Stimulated activated CD8-positive, alpha-beta memory T cell treated with anti-CD3 and anti-CD28 coated beads, Interleukin-7, amount 100 ng/mL, for 24 hours (primary cell): ENCODE measurements at regions not wholly inside any gene's neighbourhood (a gene's known extent, or its start where the extent isn't known, plus 50 kb on each side); places are given as distances from the start of the nearest gene placed in this dataset.

Experiments
- DNase-seq: peaks from one replicate; pipeline ENCODE4 v3.0.0-alpha.2; 2020; ENCODE audit warnings: low read depth

- DNase-seq = no peak
Measured at GRCh38 chr12:75722714-75723200, 211.3 kb upstream of the KRR1 start.

GRCh38 chr12:75721796-75722195, 210.4 kb upstream of the KRR1 start:
- DNase-seq = no peak

- DNase-seq = no peak
Measured at GRCh38 chr12:75720812-75721641, 209.6 kb upstream of the KRR1 start.

- DNase-seq = no peak
Measured at GRCh38 chr12:75717902-75718301, 206.5 kb upstream of the KRR1 start.

- no peak for DNase-seq
Measured at GRCh38 chr12:75716291-75717025, 205.0 kb upstream of the KRR1 start.

- DNase-seq = no peak
Measured at GRCh38 chr12:75715682-75716081, 204.3 kb upstream of the KRR1 start.

GRCh38 chr12:75715323-75715644, 203.9 kb upstream of the KRR1 start:
- no peak for DNase-seq

GRCh38 chr12:75714462-75715322, 203.3 kb upstream of the KRR1 start:
- DNase-seq = no peak

GRCh38 chr12:75713434-75713833, 202.0 kb upstream of the KRR1 start:
- no peak for DNase-seq

GRCh38 chr12:75712223-75712622, 200.8 kb upstream of the KRR1 start:
- DNase-seq = no peak

GRCh38 chr12:75711271-75711670, 199.9 kb upstream of the KRR1 start:
- DNase-seq = no peak

GRCh38 chr12:75710361-75711069, 199.1 kb upstream of the KRR1 start:
- DNase-seq = no peak

- DNase-seq = no peak
Measured at GRCh38 chr12:75709503-75709902, 198.1 kb upstream of the KRR1 start.

- no peak for DNase-seq
Measured at GRCh38 chr12:75708802-75709201, 197.4 kb upstream of the KRR1 start.

GRCh38 chr12:75707983-75708382, 196.6 kb upstream of the KRR1 start:
- DNase-seq = no peak

GRCh38 chr12:75706786-75707605, 195.6 kb upstream of the KRR1 start:
- no peak for DNase-seq

GRCh38 chr12:75705749-75706711, 194.6 kb upstream of the KRR1 start:
- no peak for DNase-seq

- no peak for DNase-seq
Measured at GRCh38 chr12:75704664-75705063, 193.3 kb upstream of the KRR1 start.

GRCh38 chr12:75704208-75704607, 192.8 kb upstream of the KRR1 start:
- no peak for DNase-seq

- DNase-seq = no peak
Measured at GRCh38 chr12:75703131-75703530, 191.7 kb upstream of the KRR1 start.
